ENCODE measurements at regions not wholly inside any gene's neighbourhood (a gene's known extent, or its start where the extent isn't known, plus 50 kb on each side); places are given as distances from the start of the nearest gene placed in this dataset.

DNA sequence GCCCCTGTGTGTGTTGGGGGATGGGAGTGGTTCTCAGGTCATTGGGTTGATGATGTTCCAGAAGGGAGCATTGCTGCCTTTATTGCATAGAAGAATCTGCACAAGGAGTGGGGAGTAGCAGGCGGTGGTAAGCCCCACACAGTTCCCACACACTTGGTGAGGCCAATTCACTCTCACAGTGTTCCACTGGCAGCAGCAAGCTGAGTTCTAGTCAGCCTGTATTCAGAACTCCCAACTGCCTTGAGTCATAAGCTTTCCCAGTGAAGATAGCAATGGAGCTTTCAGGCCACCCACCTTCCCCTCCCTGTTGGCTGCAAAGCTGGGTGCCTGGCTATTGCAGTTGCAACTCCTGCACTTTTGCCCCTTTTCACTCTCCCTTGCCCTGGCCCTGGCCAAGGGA, 181.1 kb upstream of the RBMS3 start:
- peak overlapping the region; percentile 29 for H3K27ac ChIP-seq (ENCODE audit: low read depth, low read length, poor library complexity, severe bottlenecking)
- H2AFZ ChIP-seq (ENCODE audit: low read length) = no peak overlapping the region
- H3K4me3 ChIP-seq (ENCODE audit: low read depth, low read length, poor library complexity, severe bottlenecking) = no peak overlapping the region
- no peaks in the 10 kb centered on the region for H3K36me3 ChIP-seq (ENCODE audit: insufficient read depth, low read length)
- no peak overlapping the region; the same call in 1 of the 2 replicates for H3K4me2 ChIP-seq (ENCODE audit: low read length)
- H3K79me2 ChIP-seq (ENCODE audit: insufficient read depth, low read length) = no peaks in the 10 kb centered on the region
- no peak overlapping the region; the same call in 1 of the 2 replicates for H3K9ac ChIP-seq (ENCODE audit: low read length)
- peaks cover 49% of the 10 kb centered on the region for H3K4me1 ChIP-seq (ENCODE audit: insufficient read depth, low read length, severe bottlenecking)
- no peaks in the 10 kb centered on the region for H3K9me2 ChIP-seq (ENCODE audit: low read depth, low read length)
- no peaks in the 10 kb centered on the region for H3K27me3 ChIP-seq (ENCODE audit: insufficient read depth, low read length)
- H4K20me1 ChIP-seq (ENCODE audit: insufficient read depth, low read length) = no peaks in the 10 kb centered on the region
- 0 out of 2 replicates have a peak, but pooled peaks cover 4% of the 10 kb centered on the region for H3K9me3 ChIP-seq (ENCODE audit: low read length)
- no peak for TF ChIP-seq EZH2 (IDR thresholded peaks at IDR 0.05; ENCODE audit: borderline replicate concordance, low read length)
- TF ChIP-seq, protein P1, sequence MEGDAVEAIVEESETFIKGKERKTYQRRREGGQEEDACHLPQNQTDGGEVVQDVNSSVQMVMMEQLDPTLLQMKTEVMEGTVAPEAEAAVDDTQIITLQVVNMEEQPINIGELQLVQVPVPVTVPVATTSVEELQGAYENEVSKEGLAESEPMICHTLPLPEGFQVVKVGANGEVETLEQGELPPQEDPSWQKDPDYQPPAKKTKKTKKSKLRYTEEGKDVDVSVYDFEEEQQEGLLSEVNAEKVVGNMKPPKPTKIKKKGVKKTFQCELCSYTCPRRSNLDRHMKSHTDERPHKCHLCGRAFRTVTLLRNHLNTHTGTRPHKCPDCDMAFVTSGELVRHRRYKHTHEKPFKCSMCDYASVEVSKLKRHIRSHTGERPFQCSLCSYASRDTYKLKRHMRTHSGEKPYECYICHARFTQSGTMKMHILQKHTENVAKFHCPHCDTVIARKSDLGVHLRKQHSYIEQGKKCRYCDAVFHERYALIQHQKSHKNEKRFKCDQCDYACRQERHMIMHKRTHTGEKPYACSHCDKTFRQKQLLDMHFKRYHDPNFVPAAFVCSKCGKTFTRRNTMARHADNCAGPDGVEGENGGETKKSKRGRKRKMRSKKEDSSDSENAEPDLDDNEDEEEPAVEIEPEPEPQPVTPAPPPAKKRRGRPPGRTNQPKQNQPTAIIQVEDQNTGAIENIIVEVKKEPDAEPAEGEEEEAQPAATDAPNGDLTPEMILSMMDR (IDR thresholded peaks at IDR 0.05; ENCODE audit: low read length) = no peak
- H3F3A ChIP-seq (ENCODE audit: insufficient read depth, low read length) = no peaks in the 10 kb centered on the region

DNA sequence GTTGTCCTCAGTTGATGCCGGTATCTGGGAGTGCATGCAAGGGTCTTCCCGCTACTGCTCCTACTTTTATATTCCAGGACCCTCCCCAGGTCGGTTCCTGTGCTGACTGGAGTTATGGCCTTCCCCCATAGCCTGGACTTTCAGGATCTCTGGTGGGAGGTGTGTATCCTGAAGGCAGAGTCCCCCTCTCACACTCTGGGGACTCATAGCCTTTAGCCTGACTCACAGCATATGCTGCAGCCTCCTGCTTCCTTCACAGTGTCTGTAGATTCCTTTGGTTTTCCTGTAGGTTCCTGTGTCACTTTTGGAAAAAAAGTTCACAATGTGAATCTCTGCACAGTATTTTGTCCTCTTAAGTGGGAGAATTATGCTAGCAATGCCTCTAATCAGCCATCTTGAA, 180.6 kb upstream of the RBMS3 start:
- 0 out of 2 replicates have a peak, but pooled peaks cover 4% of the 10 kb centered on the region for H3K9me3 ChIP-seq (ENCODE audit: low read length)
- H3F3A ChIP-seq (ENCODE audit: insufficient read depth, low read length) = no peaks in the 10 kb centered on the region
- H3K4me3 ChIP-seq (ENCODE audit: low read depth, low read length, poor library complexity, severe bottlenecking) = no peak overlapping the region
- no peaks in the 10 kb centered on the region for H3K27me3 ChIP-seq (ENCODE audit: insufficient read depth, low read length)
- no peaks in the 10 kb centered on the region for H3K9me2 ChIP-seq (ENCODE audit: low read depth, low read length)
- no peak overlapping the region; the same call in 1 of the 2 replicates for H3K9ac ChIP-seq (ENCODE audit: low read length)
- H4K20me1 ChIP-seq (ENCODE audit: insufficient read depth, low read length) = no peaks in the 10 kb centered on the region
- no peak overlapping the region for H2AFZ ChIP-seq (ENCODE audit: low read length)
- H3K27ac ChIP-seq (ENCODE audit: low read depth, low read length, poor library complexity, severe bottlenecking) = peak overlapping the region; percentile 29
- no peaks in the 10 kb centered on the region for H3K36me3 ChIP-seq (ENCODE audit: insufficient read depth, low read length)
- peaks cover 54% of the 10 kb centered on the region for H3K4me1 ChIP-seq (ENCODE audit: insufficient read depth, low read length, severe bottlenecking)
- no peak for TF ChIP-seq EZH2 (IDR thresholded peaks at IDR 0.05; ENCODE audit: borderline replicate concordance, low read length)
- TF ChIP-seq, protein P1 (IDR thresholded peaks at IDR 0.05; ENCODE audit: low read length) = no peak
- no peak overlapping the region; the same call in 1 of the 2 replicates for H3K4me2 ChIP-seq (ENCODE audit: low read length)
- H3K79me2 ChIP-seq (ENCODE audit: insufficient read depth, low read length) = no peaks in the 10 kb centered on the region

DNA sequence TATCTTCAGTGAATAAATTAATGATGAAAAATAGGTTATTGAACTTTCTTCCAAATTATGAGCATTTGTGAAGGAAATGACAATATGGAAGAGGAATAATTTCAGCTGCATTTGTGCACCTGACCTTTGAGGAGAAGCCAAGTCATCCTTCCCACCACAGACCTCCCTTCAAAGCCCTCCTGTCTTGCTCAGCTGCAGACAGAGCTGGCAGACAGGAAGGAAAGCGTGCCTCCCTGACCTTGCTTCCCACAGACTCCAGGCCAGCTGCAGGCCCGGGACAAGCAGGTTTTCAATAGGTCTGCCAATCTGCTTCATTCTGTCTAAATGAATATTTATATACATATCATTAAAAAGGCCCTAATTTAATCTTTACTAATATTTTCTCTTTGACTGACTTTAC, 152.9 kb upstream of the RBMS3 start:
- H3K36me3 ChIP-seq (ENCODE audit: insufficient read depth, low read length) = no peaks in the 10 kb centered on the region
- peak overlapping the region; percentile 6 for H3K27ac ChIP-seq (ENCODE audit: low read depth, low read length, poor library complexity, severe bottlenecking)
- H3K4me1 ChIP-seq (ENCODE audit: insufficient read depth, low read length, severe bottlenecking) = peaks cover 30% of the 10 kb centered on the region
- H4K20me1 ChIP-seq (ENCODE audit: insufficient read depth, low read length) = no peaks in the 10 kb centered on the region
- H3K4me2 ChIP-seq (ENCODE audit: low read length) = no peak overlapping the region
- H3K9me3 ChIP-seq (ENCODE audit: low read length) = no peaks in the 10 kb centered on the region
- H2AFZ ChIP-seq (ENCODE audit: low read length) = no peak overlapping the region
- H3K9me2 ChIP-seq (ENCODE audit: low read depth, low read length) = no peaks in the 10 kb centered on the region
- H3K9ac ChIP-seq (ENCODE audit: low read length) = no peak overlapping the region
- no peaks in the 10 kb centered on the region for H3F3A ChIP-seq (ENCODE audit: insufficient read depth, low read length)
- H3K4me3 ChIP-seq (ENCODE audit: low read depth, low read length, poor library complexity, severe bottlenecking) = no peak overlapping the region
- H3K79me2 ChIP-seq (ENCODE audit: insufficient read depth, low read length) = no peaks in the 10 kb centered on the region
- TF ChIP-seq, protein P1 (IDR thresholded peaks at IDR 0.05; ENCODE audit: low read length) = no peak
- no peak for TF ChIP-seq EZH2 (IDR thresholded peaks at IDR 0.05; ENCODE audit: borderline replicate concordance, low read length)
- no peaks in the 10 kb centered on the region for H3K27me3 ChIP-seq (ENCODE audit: insufficient read depth, low read length)
